ENCODE measurements at regions not wholly inside any gene's neighbourhood (a gene's known extent, or its start where the extent isn't known, plus 50 kb on each side); places are given as distances from the start of the nearest gene placed in this dataset.

GRCh38 chr12:75577812-75578211, 66.4 kb upstream of the KRR1 start:
- H3K4me2 ChIP-seq (ENCODE audit: low read length) = no peak overlapping the region
- H3K4me3 ChIP-seq (ENCODE audit: low read length) = no peak overlapping the region
- no peaks in the 10 kb centered on the region for H3F3A ChIP-seq (ENCODE audit: insufficient read depth, low read length, poor library complexity, severe bottlenecking)
- H3K9me3 ChIP-seq (ENCODE audit: low read length) = no peaks in the 10 kb centered on the region
- H3K27ac ChIP-seq (ENCODE audit: low read length) = no peak overlapping the region
- no peak overlapping the region for H2AFZ ChIP-seq (ENCODE audit: low read depth, low read length)
- H3K27me3 ChIP-seq (ENCODE audit: insufficient read depth, low read depth, low read length) = no peaks in the 10 kb centered on the region
- H3K36me3 ChIP-seq (ENCODE audit: insufficient read depth, low read length) = no peaks in the 10 kb centered on the region
- H3K9me2 ChIP-seq (ENCODE audit: insufficient read depth, low read length) = no peaks in the 10 kb centered on the region
- TF ChIP-seq, protein P1, sequence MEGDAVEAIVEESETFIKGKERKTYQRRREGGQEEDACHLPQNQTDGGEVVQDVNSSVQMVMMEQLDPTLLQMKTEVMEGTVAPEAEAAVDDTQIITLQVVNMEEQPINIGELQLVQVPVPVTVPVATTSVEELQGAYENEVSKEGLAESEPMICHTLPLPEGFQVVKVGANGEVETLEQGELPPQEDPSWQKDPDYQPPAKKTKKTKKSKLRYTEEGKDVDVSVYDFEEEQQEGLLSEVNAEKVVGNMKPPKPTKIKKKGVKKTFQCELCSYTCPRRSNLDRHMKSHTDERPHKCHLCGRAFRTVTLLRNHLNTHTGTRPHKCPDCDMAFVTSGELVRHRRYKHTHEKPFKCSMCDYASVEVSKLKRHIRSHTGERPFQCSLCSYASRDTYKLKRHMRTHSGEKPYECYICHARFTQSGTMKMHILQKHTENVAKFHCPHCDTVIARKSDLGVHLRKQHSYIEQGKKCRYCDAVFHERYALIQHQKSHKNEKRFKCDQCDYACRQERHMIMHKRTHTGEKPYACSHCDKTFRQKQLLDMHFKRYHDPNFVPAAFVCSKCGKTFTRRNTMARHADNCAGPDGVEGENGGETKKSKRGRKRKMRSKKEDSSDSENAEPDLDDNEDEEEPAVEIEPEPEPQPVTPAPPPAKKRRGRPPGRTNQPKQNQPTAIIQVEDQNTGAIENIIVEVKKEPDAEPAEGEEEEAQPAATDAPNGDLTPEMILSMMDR (IDR thresholded peaks at IDR 0.05; ENCODE audit: poor library complexity, severe bottlenecking) = no peak
- TF ChIP-seq RAD21 (conservative IDR thresholded peaks at IDR 0.05) = no peak
- no peak for TF ChIP-seq SMC3 (conservative IDR thresholded peaks at IDR 0.05; ENCODE audit: poor library complexity)
- no peak for TF ChIP-seq EZH2 (IDR thresholded peaks at IDR 0.05; ENCODE audit: borderline replicate concordance, insufficient read depth, low read length, poor library complexity, severe bottlenecking)
- TF ChIP-seq, protein P2, sequence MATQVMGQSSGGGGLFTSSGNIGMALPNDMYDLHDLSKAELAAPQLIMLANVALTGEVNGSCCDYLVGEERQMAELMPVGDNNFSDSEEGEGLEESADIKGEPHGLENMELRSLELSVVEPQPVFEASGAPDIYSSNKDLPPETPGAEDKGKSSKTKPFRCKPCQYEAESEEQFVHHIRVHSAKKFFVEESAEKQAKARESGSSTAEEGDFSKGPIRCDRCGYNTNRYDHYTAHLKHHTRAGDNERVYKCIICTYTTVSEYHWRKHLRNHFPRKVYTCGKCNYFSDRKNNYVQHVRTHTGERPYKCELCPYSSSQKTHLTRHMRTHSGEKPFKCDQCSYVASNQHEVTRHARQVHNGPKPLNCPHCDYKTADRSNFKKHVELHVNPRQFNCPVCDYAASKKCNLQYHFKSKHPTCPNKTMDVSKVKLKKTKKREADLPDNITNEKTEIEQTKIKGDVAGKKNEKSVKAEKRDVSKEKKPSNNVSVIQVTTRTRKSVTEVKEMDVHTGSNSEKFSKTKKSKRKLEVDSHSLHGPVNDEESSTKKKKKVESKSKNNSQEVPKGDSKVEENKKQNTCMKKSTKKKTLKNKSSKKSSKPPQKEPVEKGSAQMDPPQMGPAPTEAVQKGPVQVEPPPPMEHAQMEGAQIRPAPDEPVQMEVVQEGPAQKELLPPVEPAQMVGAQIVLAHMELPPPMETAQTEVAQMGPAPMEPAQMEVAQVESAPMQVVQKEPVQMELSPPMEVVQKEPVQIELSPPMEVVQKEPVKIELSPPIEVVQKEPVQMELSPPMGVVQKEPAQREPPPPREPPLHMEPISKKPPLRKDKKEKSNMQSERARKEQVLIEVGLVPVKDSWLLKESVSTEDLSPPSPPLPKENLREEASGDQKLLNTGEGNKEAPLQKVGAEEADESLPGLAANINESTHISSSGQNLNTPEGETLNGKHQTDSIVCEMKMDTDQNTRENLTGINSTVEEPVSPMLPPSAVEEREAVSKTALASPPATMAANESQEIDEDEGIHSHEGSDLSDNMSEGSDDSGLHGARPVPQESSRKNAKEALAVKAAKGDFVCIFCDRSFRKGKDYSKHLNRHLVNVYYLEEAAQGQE (IDR thresholded peaks at IDR 0.05; ENCODE audit: borderline replicate concordance) = no peak
- TF ChIP-seq EP300 (conservative IDR thresholded peaks at IDR 0.05; ENCODE audit: poor library complexity, severe bottlenecking) = no peak
- TF ChIP-seq TAF1 (IDR thresholded peaks at IDR 0.05; ENCODE audit: low read depth) = no peak
- TF ChIP-seq MXI1 (conservative IDR thresholded peaks at IDR 0.05; ENCODE audit: poor library complexity, severe bottlenecking) = no peak
- no peak for TF ChIP-seq POLR2AphosphoS5 (IDR thresholded peaks at IDR 0.05)
- H3K79me2 ChIP-seq (replicated peaks; ENCODE audit: insufficient read depth, low read length) = no peaks in the 10 kb centered on the region
- no peak overlapping the region for H3K9ac ChIP-seq (ENCODE audit: low read length)
- no peaks in the 10 kb centered on the region for H4K20me1 ChIP-seq (ENCODE audit: insufficient read depth)

DNA sequence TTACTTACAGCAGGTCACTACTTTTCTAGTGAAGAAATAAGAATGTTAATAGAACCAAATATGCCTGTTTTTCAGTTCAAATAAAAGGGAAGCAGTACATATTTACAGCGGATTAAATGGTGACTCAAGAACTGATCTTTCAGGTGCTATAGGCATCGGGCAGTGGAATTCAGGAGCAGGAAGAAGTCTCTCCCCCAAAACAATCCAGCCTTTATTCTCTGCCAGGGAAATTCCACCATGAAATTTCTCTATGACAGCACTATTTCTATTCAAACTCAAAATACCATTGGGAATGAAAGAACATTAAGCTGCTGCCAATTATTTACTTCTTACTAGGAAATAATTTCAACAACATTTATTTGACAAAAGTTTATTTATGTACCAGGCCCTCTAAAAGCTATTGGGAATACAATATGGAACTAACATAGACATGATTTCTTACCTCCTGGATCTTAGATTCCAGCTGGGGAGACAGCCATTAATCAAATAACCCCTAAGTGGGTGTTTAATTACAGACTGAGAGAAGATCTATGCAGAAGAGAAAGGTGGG, 60.3 kb upstream of the KRR1 start:
- no peaks in the 10 kb centered on the region for H3K9me2 ChIP-seq (ENCODE audit: insufficient read depth, low read length)
- no peak overlapping the region for H3K9ac ChIP-seq (ENCODE audit: low read length)
- H3K9me3 ChIP-seq (ENCODE audit: low read length) = peaks cover 4% of the 10 kb centered on the region
- no peak overlapping the region for H3K4me2 ChIP-seq (ENCODE audit: low read length)
- H4K20me1 ChIP-seq (ENCODE audit: insufficient read depth) = no peaks in the 10 kb centered on the region
- no peaks in the 10 kb centered on the region for H3K79me2 ChIP-seq (replicated peaks; ENCODE audit: insufficient read depth, low read length)
- no peaks in the 10 kb centered on the region for H3F3A ChIP-seq (ENCODE audit: insufficient read depth, low read length, poor library complexity, severe bottlenecking)
- TF ChIP-seq TAF1 (IDR thresholded peaks at IDR 0.05; ENCODE audit: low read depth) (no peak), RAD21 (conservative IDR thresholded peaks at IDR 0.05) (no peak), SMC3 (conservative IDR thresholded peaks at IDR 0.05; ENCODE audit: poor library complexity) (no peak), POLR2AphosphoS5 (IDR thresholded peaks at IDR 0.05) (no peak), EP300 (conservative IDR thresholded peaks at IDR 0.05; ENCODE audit: poor library complexity, severe bottlenecking) (no peak), EZH2 (IDR thresholded peaks at IDR 0.05; ENCODE audit: borderline replicate concordance, insufficient read depth, low read length, poor library complexity, severe bottlenecking) (no peak), MXI1 (conservative IDR thresholded peaks at IDR 0.05; ENCODE audit: poor library complexity, severe bottlenecking) (no peak)
- TF ChIP-seq, protein P1 (IDR thresholded peaks at IDR 0.05; ENCODE audit: poor library complexity, severe bottlenecking) = no peak
- TF ChIP-seq, protein P2 (IDR thresholded peaks at IDR 0.05; ENCODE audit: borderline replicate concordance) = no peak
- H3K27ac ChIP-seq (ENCODE audit: low read length) = no peak overlapping the region
- H3K36me3 ChIP-seq (ENCODE audit: insufficient read depth, low read length) = no peaks in the 10 kb centered on the region
- no peak overlapping the region for H2AFZ ChIP-seq (ENCODE audit: low read depth, low read length)
- H3K4me3 ChIP-seq (ENCODE audit: low read length) = no peak overlapping the region
- H3K27me3 ChIP-seq (ENCODE audit: insufficient read depth, low read depth, low read length) = no peaks in the 10 kb centered on the region

All from neural cell (in vitro differentiated cells).